ENCODE measurements at regions not wholly inside any gene's neighbourhood (a gene's known extent, or its start where the extent isn't known, plus 50 kb on each side); places are given as distances from the start of the nearest gene placed in this dataset.

DNA sequence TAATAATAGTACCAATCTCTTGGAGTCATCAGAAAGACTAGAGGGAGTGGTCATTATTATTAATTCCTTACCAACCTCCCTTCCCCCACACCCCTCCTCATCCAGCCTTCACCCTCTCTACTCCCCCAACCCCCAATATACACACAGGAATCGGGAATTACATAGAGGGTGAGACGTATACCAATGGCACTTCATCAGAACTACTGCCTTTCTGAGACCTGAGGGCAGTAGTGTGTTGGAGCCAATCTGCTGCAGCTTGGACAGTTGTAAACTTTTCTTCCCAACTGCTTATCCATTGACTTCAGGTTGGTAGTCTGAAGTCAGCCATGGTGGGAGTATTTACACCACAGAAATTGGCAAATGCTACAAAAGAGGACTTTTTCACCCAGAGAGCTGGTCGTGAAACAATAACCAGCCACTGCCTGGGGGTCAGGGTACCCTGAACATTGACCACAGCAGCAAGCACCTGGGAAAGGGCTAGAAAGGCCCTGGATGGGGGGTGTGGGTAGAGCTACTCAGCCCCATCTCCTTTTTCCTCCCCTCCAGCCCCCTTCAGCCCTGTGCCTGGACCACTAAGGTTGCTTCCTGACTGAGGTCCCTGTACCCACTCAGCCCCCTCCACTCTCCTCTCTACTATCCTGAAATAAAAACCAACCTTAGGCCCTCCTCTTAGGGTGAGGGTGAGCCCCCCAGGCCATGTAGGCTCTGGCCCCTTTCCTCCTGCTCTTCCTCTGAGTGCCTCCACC lies 161.5 kb downstream of the MRPL14 start:
- no peak for DNase-seq

DNA sequence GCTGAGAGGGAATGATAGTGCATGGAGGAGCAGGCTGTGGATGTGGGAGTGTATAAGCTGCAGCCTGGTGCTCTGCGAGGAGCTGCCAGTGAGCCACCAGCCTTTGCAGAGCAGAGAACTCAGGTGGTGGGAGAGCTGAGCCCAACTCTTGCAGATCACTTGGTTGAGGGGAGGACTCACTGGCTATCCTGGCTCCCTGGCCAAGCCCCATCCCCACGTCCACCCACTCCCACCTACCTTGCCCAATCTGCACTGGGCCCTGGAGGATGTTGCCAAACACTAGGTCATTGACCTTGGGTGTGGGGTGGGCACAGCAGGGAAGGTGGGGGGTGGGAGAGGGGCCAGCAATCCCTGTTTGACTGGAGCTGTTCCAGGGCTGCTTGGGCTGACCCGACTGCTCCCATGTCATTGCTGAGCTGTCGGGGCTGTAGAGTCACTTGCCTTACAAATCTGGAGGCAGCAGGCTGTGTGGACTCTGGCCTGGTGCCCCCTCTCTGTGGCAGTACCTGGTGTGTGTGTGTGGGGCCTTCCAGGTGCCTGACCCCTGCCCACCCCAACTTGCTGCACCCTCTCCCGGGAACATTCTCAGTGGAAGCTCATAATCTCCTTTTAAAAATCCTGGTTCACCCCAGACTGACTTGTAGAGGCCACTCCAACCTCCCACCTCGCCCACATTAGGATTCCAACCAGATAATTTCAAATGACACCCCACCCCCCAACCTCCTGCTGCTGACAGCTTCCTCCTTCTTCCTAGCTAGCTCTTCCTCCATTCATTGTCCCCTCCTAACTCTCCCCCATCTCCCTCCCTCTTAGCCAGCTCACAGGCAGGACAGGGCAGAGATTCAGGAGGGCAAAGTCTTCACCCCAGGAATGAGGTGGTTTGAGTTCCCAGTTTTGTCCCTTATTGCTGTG lies 162.3 kb downstream of the MRPL14 start:
- DNase-seq, result no peak

- DNase-seq, result no peak
These were observed 163.2 kb downstream of the MRPL14 start for GRCh38 chr6:43963877-43964658.

- DNase-seq, result no peak
These were observed 164.0 kb downstream of the MRPL14 start for GRCh38 chr6:43963203-43963602.

GRCh38 chr6:43962458-43962857 lies 164.8 kb downstream of the MRPL14 start:
- DNase-seq, result no peak

- DNase-seq, result no peak
These were observed 170.0 kb downstream of the MRPL14 start for GRCh38 chr6:43957273-43957672.

GRCh38 chr6:43956478-43956877 lies 170.8 kb downstream of the MRPL14 start:
- DNase-seq, result no peak

DNA sequence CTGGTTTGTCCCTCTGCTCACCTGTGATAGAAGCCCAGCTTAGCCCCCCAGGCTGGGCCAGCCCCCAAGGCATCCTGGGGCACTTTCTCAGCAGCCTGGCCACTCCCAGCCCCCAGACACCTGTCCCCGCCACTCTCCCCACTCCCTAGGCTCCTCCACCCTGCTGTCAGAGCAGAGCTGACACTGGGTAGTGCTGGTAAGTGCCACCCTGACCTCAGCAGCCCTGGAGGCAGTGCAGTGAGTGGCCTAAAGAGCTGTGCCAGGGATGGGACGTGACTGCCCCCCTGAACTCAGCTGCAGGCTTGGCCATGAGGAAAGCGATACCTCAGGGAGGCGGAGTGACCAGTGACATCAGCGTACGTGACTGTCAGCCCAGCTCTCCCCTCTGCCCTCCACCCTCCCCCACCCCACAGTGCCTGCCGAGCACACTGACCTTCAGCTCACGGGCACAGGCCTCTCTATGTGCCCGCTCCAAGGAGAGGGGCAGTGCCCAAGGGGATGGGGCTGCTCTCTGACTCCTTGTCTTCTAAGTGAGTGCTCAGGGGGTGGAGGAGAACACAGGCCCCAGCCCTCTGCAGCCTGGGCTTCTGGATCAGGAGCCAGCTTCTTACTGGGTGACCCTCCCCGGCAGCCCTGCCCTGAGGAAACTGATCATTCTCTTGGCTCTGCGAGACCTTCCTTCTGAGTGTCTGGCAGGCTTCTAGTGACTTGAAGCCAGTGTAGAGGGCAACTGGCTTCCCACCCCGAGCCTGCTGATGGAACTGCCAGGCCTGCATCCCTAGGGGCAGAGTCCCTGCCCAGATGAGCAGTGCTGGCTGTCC lies 172.7 kb downstream of the MRPL14 start:
- no peak for DNase-seq

DNA sequence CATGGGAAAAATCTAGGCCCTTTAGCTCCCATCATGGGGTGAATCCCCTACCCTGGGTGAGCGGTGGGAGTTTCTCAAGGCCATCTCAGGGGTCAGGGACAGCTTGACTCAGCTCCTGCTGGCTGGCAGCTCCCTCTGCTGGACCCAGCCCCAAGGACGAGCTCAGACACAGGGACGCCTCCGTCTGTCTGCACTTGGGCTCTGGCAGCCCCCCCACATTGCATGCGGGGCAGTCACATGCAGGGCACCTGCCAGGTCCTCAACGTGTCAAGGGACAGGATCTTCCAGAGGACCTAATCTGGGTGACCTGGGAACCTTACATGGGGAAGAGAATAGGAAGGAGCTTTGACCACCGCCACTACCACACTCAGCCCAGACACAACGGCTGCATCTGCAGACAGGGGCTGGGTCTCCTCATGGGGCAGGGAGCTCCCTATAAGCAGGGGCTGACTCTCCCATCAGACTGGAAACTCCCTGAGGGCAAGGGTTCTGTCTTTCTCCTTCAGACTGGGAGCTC lies 173.4 kb downstream of the MRPL14 start:
- no peak for DNase-seq

DNA sequence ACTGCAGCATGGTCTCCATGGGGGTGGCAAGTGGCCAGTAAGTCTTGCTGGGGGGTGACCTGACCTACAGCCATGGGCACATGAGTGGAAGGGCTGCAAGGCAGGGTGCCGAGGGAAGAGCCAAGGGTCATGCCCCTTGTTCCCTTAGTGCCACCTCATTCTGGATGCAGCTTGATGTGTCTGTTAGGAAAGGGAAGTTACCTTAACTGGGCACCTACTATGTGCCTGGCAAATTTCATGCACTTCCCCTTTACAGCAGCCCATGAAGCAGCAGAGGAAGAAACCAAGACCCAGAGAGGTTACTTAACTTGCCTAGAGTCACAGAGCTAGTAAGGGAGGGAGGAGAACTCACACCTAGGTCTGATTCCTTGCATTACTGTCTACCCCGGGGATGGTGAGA lies 174.0 kb downstream of the MRPL14 start:
- no peak for DNase-seq

GRCh38 chr6:43952746-43953145 lies 174.5 kb downstream of the MRPL14 start:
- DNase-seq, result peak; percentile 35

DNA sequence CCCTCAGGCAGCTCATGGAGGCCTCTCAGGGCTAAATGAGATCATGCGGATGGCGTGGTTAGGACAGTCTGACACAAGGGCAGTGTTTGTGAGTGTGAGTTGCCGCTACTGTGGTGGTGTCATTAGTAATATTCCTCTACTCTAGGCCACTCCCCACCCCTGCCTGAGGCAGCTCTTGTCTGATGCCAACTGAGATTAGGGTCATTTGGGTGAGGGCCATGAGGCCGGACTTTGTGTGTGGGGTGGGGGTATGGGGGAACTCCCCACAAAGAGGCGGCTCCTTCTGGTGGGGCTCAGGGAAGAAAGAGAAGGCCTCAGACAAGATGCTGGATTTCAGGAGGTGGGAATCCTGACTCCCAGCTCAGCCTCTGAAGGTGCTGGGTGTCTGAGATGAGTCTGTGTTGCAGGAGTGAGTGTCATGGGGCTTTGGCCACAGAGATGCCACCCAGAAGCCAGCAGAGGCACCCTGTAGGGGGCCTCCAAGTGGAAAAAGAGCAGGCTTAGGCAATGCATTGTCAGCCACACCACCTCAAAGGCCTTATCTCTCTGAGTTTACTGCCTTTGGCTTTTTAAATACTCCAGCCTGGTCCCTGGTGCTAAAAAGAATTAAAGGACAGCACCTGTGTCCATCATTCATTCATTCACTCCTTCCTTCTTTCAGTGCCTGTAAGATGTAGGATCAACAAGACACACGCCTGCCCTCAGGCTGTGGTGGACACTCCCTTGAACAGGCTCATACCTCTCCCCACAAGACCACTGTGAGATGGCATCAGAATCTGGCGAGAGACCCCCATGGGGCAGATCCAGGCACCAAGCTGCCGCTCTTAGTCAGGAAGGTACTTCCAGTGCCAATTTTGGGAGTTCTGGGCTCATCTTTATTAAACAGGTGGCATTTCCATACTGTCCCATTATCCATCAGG lies 175.2 kb downstream of the MRPL14 start:
- DNase-seq, result no peak

- peak; percentile 71 for DNase-seq
These were observed 176.0 kb downstream of the MRPL14 start for GRCh38 chr6:43951063-43951755.

GRCh38 chr6:43950731-43951062 lies 176.6 kb downstream of the MRPL14 start:
- no peak for DNase-seq

- no peak for DNase-seq
These were observed 177.1 kb downstream of the MRPL14 start for GRCh38 chr6:43950051-43950605.

DNA sequence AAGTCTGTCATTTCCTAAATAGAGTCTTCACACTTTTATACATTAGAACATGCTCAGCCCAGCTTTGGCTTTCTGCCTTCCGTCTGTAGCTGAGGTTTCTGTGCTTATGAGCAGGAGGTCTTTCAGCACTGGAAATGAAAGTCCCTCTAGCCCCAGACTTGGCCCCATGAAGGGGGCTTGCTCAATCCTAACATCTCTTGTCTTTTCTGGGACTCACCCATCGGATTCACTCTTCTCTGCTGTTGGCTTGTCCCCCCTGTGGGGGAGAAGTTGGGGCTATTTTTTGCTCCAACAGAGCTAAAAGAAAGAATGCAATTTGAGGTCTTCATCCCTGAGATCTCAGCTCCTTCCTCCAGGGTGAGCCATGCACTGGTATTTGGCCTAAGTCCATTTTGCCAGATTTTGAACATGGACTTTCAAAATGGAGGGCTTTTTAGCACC lies 177.7 kb downstream of the MRPL14 start:
- DNase-seq, result no peak

DNA sequence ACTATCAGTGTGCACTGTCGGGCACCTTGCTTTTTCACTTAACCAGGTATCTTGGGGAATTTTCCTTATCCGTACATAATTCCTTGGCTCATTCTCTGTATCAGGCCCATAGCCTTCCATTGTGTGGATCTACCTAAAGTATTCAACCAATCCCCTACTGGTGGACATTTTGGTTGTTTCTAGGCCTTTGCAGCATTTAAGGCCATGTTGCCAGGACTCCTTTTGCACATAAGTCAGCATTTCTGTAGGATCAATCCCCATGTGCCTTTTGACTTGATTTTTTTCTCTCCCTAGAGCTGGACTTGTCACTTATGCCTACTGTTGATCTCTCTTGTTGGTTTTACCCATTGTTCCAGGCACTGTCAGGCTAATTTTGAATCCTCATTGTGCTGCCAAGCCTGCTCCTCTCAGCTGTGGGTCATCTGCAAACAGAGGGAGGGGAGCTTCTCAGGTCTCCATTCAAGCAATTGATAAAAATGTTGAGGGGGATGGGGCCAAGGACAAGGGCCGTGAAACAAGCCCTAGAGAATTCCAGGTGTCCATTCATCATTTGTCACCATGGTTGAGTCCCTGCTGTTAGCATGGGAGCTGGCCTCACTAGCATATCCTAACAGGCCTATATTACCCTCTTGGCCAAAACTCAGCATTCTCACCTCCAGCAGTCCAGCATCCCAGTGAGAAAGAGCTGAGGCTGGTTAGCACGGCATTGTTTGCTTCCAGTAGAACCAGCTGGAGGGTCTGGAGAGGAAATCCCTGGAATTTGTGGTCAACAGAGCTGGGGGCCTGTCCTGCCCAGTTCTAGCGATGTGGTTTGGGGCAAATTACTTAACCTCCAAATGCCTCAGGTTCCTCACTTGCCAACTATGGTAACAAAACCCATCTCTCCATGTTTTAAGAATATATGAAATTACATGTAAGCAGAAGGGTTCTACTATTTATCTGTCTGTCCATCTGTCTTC lies 178.4 kb downstream of the MRPL14 start:
- no peak for DNase-seq

- no peak for DNase-seq
These were observed 177.8 kb downstream of the VEGFA start for GRCh38 chr6:43947860-43948259.

Data from RPMI8226 (cell line).